Transverse colon (tissue), 3 donors: ENCODE measurements at regions not wholly inside any gene's neighbourhood (a gene's known extent, or its start where the extent isn't known, plus 50 kb on each side); places are given as distances from the start of the nearest gene placed in this dataset.

Experiments
- CTCF ChIP-seq, 5 experiments: fragments of 200-600 bp in 3 of 5; fragments of 450-650 bp in 2 of 5; sonication (generic) in 3 of 5; IDR thresholded peaks; 1 replicate in 2 of 5; 2 replicates in 3 of 5; pipeline ENCODE4 v1.5.1; 2016 to 2017; ENCODE audit warnings: antibody characterized with exemption in 5 of 5, inconsistent platforms in 3 of 5, mild to moderate bottlenecking in 2 of 5, moderate library complexity in 1 of 5
- POLR2A ChIP-seq: fragments of 450-650 bp; IDR thresholded peaks from one replicate; pipeline ENCODE4 v1.6.1; 2016; ENCODE audit warnings: antibody characterized with exemption, mild to moderate bottlenecking, moderate library complexity

GRCh38 chr15:24075420-24076089 lies 388.4 kb upstream of the NDN start:
- no peak for TF ChIP-seq POLR2A
- no peak for TF ChIP-seq CTCF (IDR thresholded peaks at IDR 0.05)
